ENCODE measurements at regions not wholly inside any gene's neighbourhood (a gene's known extent, or its start where the extent isn't known, plus 50 kb on each side); places are given as distances from the start of the nearest gene placed in this dataset.

DNA sequence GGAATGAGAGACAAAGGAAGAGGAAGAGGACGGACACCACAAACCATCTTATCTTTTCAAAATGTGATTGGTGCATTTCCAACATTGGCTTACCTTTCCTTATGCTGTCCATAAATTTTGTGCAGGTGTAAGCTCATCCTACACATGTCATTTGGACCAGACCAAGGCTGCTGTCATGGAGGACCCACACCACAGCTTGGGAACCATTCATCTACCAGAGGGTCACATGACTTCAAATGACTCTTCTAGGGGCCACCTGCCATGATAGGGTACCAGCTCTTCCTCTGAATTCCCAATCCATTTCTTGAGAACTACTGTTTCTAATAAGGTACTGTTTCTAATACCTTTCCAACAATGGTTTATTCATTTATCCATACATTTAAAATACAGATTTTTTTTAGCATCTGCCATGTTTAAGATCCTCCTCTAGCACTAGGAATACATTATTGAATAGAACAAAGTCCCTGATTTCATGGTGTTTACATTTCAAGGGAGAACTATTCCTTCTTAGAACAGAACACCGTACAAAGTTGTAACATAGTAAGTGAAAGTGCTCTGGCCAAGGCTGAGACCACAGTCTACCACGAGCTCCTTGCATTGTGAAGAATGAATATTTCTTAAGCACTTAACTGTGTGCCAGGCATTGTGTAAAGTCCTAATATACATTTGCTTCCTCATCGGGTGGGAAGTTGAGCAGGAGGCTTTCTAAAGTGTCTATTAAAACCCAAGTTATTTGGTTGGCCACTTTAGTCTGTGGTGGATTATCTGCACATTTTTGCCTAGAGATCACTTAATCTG, 246.1 kb upstream of the FN1 start:
- H3K4me1 ChIP-seq (ENCODE audit: insufficient read depth, poor library complexity, severe bottlenecking): peaks cover 14% of the 10 kb centered on the region
- no peak overlapping the region for H3K4me3 ChIP-seq (ENCODE audit: severe bottlenecking)
- no peaks in the 10 kb centered on the region for H3K27me3 ChIP-seq (ENCODE audit: insufficient read depth, poor library complexity, severe bottlenecking)
- no peaks in the 10 kb centered on the region for H3K36me3 ChIP-seq (ENCODE audit: low read depth)
- peak overlapping the region; percentile 67 for H3K27ac ChIP-seq (ENCODE audit: poor library complexity, severe bottlenecking)
- DNase-seq (ENCODE audit: low spot score) (no peak), ATAC-seq (ENCODE audit: low read depth) (no peak)
- TF ChIP-seq, protein P1, sequence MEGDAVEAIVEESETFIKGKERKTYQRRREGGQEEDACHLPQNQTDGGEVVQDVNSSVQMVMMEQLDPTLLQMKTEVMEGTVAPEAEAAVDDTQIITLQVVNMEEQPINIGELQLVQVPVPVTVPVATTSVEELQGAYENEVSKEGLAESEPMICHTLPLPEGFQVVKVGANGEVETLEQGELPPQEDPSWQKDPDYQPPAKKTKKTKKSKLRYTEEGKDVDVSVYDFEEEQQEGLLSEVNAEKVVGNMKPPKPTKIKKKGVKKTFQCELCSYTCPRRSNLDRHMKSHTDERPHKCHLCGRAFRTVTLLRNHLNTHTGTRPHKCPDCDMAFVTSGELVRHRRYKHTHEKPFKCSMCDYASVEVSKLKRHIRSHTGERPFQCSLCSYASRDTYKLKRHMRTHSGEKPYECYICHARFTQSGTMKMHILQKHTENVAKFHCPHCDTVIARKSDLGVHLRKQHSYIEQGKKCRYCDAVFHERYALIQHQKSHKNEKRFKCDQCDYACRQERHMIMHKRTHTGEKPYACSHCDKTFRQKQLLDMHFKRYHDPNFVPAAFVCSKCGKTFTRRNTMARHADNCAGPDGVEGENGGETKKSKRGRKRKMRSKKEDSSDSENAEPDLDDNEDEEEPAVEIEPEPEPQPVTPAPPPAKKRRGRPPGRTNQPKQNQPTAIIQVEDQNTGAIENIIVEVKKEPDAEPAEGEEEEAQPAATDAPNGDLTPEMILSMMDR (IDR thresholded peaks at IDR 0.05; ENCODE audit: poor library complexity, severe bottlenecking): no peak
- H3K9me3 ChIP-seq (ENCODE audit: severe bottlenecking): no peaks in the 10 kb centered on the region

DNA sequence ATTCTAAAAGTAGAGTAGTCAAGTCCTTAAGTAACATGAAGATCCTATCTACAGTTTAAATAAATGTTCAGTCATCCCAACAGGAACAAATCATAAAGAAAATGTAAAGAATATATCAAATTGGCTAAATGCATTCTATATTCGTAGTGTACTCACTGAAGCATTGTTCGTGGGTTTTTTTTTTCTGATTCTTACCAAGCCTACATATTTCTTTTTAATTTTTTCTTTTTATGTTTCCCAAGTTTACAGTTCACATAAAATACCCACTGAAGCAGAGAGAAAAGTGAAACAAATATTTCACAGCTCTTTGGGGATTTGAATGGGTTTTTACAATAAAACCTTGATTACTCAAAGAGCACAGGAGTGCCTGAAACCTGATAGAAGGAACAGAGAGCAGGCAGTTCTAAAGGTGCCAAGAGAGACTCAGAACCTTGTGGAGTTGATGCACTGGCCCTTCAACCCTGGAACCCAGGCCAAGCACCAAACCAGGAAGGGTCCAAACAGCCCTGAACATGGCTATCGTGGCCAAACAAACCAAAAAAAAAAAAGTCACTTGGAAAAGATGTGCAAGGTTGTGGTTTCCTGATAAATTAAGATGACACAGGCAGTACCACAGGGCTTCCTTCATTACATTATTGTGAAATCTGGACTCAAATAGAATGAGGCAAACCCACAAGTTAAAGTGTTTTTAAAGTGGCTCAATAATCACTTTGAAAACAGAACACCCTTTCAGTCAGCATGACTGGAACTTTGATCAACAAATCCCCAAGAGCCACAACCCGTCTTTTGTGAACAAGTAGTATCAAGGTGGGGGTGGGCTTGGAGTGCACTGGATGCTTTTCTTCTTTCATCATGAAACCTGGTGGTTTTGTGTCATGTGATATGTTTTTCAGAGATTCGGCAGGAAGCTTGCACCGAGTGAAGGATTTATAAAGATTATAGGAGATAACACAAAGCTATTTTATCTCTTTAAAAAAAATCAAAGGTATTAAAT, 245.0 kb upstream of the FN1 start:
- Histone ChIP-seq H3K4me3 (ENCODE audit: severe bottlenecking) (no peak overlapping the region), H3K36me3 (ENCODE audit: low read depth) (no peaks in the 10 kb centered on the region), H3K27ac (ENCODE audit: poor library complexity, severe bottlenecking) (peak overlapping the region; percentile 67), H3K4me1 (ENCODE audit: insufficient read depth, poor library complexity, severe bottlenecking) (peaks cover 14% of the 10 kb centered on the region), H3K27me3 (ENCODE audit: insufficient read depth, poor library complexity, severe bottlenecking) (no peaks in the 10 kb centered on the region), H3K9me3 (ENCODE audit: severe bottlenecking) (no peaks in the 10 kb centered on the region)
- ATAC-seq (ENCODE audit: low read depth): peak; percentile 89
- TF ChIP-seq, protein P1 (IDR thresholded peaks at IDR 0.05; ENCODE audit: poor library complexity, severe bottlenecking): no peak
- DNase-seq (ENCODE audit: low spot score): no peak

DNA sequence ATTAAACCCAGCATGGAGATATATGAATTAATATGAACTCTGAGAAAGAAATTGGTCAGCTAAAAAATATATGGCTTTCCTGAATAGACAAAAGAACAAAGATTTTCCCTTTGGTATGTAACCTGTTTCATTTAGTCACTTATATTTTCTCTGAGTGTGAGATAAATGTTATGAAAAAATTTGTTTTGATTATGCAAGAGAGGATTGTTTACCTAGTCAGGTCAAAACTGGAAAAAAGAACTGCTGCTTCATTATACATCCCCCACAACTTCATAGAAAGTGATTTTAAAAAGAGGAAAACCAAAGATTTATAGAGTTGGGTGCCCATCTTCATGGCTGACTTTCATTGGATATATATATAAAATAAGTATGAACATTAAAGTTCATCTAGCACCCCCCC, 242.2 kb upstream of the FN1 start:
- H3K27me3 ChIP-seq (ENCODE audit: insufficient read depth, poor library complexity, severe bottlenecking): no peaks in the 10 kb centered on the region
- TF ChIP-seq, protein P1 (IDR thresholded peaks at IDR 0.05; ENCODE audit: poor library complexity, severe bottlenecking): no peak
- H3K27ac ChIP-seq (ENCODE audit: poor library complexity, severe bottlenecking): no peak overlapping the region
- H3K9me3 ChIP-seq (ENCODE audit: severe bottlenecking): no peaks in the 10 kb centered on the region
- no peak overlapping the region for H3K4me3 ChIP-seq (ENCODE audit: severe bottlenecking)
- no peaks in the 10 kb centered on the region for H3K36me3 ChIP-seq (ENCODE audit: low read depth)
- peaks cover 14% of the 10 kb centered on the region for H3K4me1 ChIP-seq (ENCODE audit: insufficient read depth, poor library complexity, severe bottlenecking)
- ATAC-seq (ENCODE audit: low read depth) (no peak), DNase-seq (ENCODE audit: low spot score) (no peak)

DNA sequence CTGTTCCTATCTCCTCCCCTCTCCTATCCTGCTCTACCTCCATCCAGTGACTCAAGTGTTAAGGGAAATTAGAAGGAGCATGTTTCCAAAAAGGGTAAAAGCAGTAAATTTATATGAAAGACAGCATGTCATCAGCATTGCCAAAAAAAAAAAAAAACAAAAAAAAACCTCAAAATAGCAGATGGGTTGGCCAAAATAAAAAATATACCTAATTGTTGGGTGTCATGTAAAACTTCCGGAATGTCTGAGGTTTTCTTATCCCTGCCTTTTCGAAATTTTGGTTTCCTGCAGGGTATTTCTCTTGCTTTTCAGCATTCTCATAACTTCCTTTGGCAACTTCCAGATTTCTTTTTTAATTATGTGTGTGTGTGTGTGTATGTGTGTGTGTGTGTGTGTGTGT, 241.6 kb upstream of the FN1 start:
- no peak for DNase-seq (ENCODE audit: low spot score)
- no peak overlapping the region for H3K27ac ChIP-seq (ENCODE audit: poor library complexity, severe bottlenecking)
- H3K36me3 ChIP-seq (ENCODE audit: low read depth): no peaks in the 10 kb centered on the region
- no peak for ATAC-seq (ENCODE audit: low read depth)
- no peak overlapping the region for H3K4me3 ChIP-seq (ENCODE audit: severe bottlenecking)
- no peaks in the 10 kb centered on the region for H3K27me3 ChIP-seq (ENCODE audit: insufficient read depth, poor library complexity, severe bottlenecking)
- TF ChIP-seq, protein P1 (IDR thresholded peaks at IDR 0.05; ENCODE audit: poor library complexity, severe bottlenecking): no peak
- H3K9me3 ChIP-seq (ENCODE audit: severe bottlenecking): no peaks in the 10 kb centered on the region
- peaks cover 14% of the 10 kb centered on the region for H3K4me1 ChIP-seq (ENCODE audit: insufficient read depth, poor library complexity, severe bottlenecking)

Data from RWPE2 (cell line).